ENCODE measurements at regions not wholly inside any gene's neighbourhood (a gene's known extent, or its start where the extent isn't known, plus 50 kb on each side); places are given as distances from the start of the nearest gene placed in this dataset.

GRCh38 chr12:77167801-77168200 is 102.4 kb upstream of the E2F7 start:
- intact Hi-C loops (cut with micrococcal nuclease) (no loop called here), dilution Hi-C loops (cut with MboI; ENCODE audit: extremely low pct_ligation_motif_present, low sequenced_read_pairs) (no loop called here)
- POLR2A ChIA-PET: no interaction called here
- Histone ChIP-seq H3K36me3 (ENCODE audit: control insufficient read depth in 2 of 2, extremely low read depth in 1 of 2, insufficient read depth in 2 of 2, low read length in 2 of 2) (no peaks in the 10 kb centered on the region), H3K4me1 (ENCODE audit: control insufficient read depth, extremely low read depth, insufficient read depth, low read length) (no peaks in the 10 kb centered on the region), H3K4me3 (replicated peaks in 1 of 3; ENCODE audit: insufficient read depth in 1 of 3, low read depth in 1 of 3, low read length in 3 of 3) (no peak overlapping the region), H3K4me2 (ENCODE audit: insufficient read depth, low read length) (no peak overlapping the region), H2AFZ (ENCODE audit: low read depth, low read length) (no peak overlapping the region), H3K27ac (ENCODE audit: insufficient read depth, low read depth, low read length) (no peak overlapping the region), H3K9me1 (replicated peaks; ENCODE audit: control insufficient read depth, extremely low read depth, insufficient read depth, low read length) (no peaks in the 10 kb centered on the region), H3K9me3 (replicated peaks; ENCODE audit: control insufficient read depth, insufficient read depth, low read length) (no peaks in the 10 kb centered on the region), H3K79me2 (ENCODE audit: control insufficient read depth, insufficient read depth, low read length) (no peaks in the 10 kb centered on the region), H3K9ac (replicated peaks; ENCODE audit: extremely low read depth, insufficient read depth, low read length) (no peak overlapping the region), H4K20me1 (replicated peaks; ENCODE audit: control insufficient read depth, extremely low read depth, insufficient read depth, low read length) (no peaks in the 10 kb centered on the region), H3K27me3 (ENCODE audit: control insufficient read depth in 2 of 2, insufficient read depth in 2 of 2, low read length in 2 of 2) (no peaks in the 10 kb centered on the region)
- CTCF ChIA-PET: interaction anchor here (1.4 kb wide), 1 partner anchor 18 kb away, joined by 3 read pairs; no protein-coding TSS in a partner anchor
- no peak for TF ChIP-seq FOS (IDR thresholded peaks at IDR 0.05; ENCODE audit: borderline replicate concordance, insufficient read depth, low read length)
- TF ChIP-seq POLR2AphosphoS5 (IDR thresholded peaks at IDR 0.05; ENCODE audit: insufficient read depth, low read depth, low read length): no peak
- no peak for FAIRE-seq
- DNase-seq (ENCODE audit: low read depth, low spot score): no peak
- no TSS peak for BruUV-seq (replicated peaks)

- Histone ChIP-seq H3K9me3 (replicated peaks; ENCODE audit: control insufficient read depth, insufficient read depth, low read length) (no peaks in the 10 kb centered on the region), H3K4me3 (replicated peaks in 1 of 3; ENCODE audit: insufficient read depth in 1 of 3, low read depth in 1 of 3, low read length in 3 of 3) (no peak overlapping the region), H3K4me1 (ENCODE audit: control insufficient read depth, extremely low read depth, insufficient read depth, low read length) (no peaks in the 10 kb centered on the region), H3K36me3 (ENCODE audit: control insufficient read depth in 2 of 2, extremely low read depth in 1 of 2, insufficient read depth in 2 of 2, low read length in 2 of 2) (no peaks in the 10 kb centered on the region), H3K9ac (replicated peaks; ENCODE audit: extremely low read depth, insufficient read depth, low read length) (no peak overlapping the region), H3K27me3 (ENCODE audit: control insufficient read depth in 2 of 2, insufficient read depth in 2 of 2, low read length in 2 of 2) (no peaks in the 10 kb centered on the region), H4K20me1 (replicated peaks; ENCODE audit: control insufficient read depth, extremely low read depth, insufficient read depth, low read length) (no peaks in the 10 kb centered on the region), H2AFZ (ENCODE audit: low read depth, low read length) (no peak overlapping the region), H3K9me1 (replicated peaks; ENCODE audit: control insufficient read depth, extremely low read depth, insufficient read depth, low read length) (no peaks in the 10 kb centered on the region), H3K79me2 (ENCODE audit: control insufficient read depth, insufficient read depth, low read length) (no peaks in the 10 kb centered on the region), H3K27ac (ENCODE audit: insufficient read depth, low read depth, low read length) (no peak overlapping the region), H3K4me2 (ENCODE audit: insufficient read depth, low read length) (no peak overlapping the region)
- no TSS peak for BruUV-seq (replicated peaks)
- dilution Hi-C loops (cut with MboI; ENCODE audit: extremely low pct_ligation_motif_present, low sequenced_read_pairs): no loop called here
- POLR2A ChIA-PET: no interaction called here
- no peak for DNase-seq (ENCODE audit: low read depth, low spot score)
- CTCF ChIA-PET: interaction anchor here (1.0 to 1.3 kb wide), 2 partner anchors 13 to 25 kb away, joined by 3 to 4 read pairs; no protein-coding TSS in a partner anchor
- intact Hi-C loops (cut with micrococcal nuclease): no loop called here
- TF ChIP-seq FOS (IDR thresholded peaks at IDR 0.05; ENCODE audit: borderline replicate concordance, insufficient read depth, low read length) (no peak), JUN (IDR thresholded peaks at IDR 0.05; ENCODE audit: borderline replicate concordance, insufficient read depth, insufficient read length, low read depth) (no peak), MYC (IDR thresholded peaks at IDR 0.05; ENCODE audit: low read depth, low read length) (no peak), POLR2A (IDR thresholded peaks at IDR 0.05; ENCODE audit: low read depth, low read length) (no peak), POLR2AphosphoS5 (IDR thresholded peaks at IDR 0.05; ENCODE audit: insufficient read depth, low read depth, low read length) (no peak), CTCF (IDR thresholded peaks at IDR 0.05; ENCODE audit: extremely low read depth in 1 of 2, insufficient read depth in 1 of 2, low read depth in 1 of 2, low read length in 2 of 2) (no peak), MAX (IDR thresholded peaks at IDR 0.05; ENCODE audit: insufficient read depth, insufficient read length) (no peak), EZH2 (IDR thresholded peaks at IDR 0.05; ENCODE audit: borderline replicate concordance, low read depth, low read length, severe bottlenecking) (no peak)
- FAIRE-seq: no peak
Observed at GRCh38 chr12:77166696-77167095, 101.3 kb upstream of the E2F7 start.

Data from endothelial cell of umbilical vein (primary cell).